GM23338 (cell line): ENCODE measurements at regions not wholly inside any gene's neighbourhood (a gene's known extent, or its start where the extent isn't known, plus 50 kb on each side); places are given as distances from the start of the nearest gene placed in this dataset.

Source experiments
- ATAC-seq: fragments of 200-7000 bp; cut with Tn5 transposase; 3 replicates; pipeline ENCODE4 v1.9.1; 2020
- DNase-seq: peaks from one replicate; pipeline ENCODE4 v3.0.0-alpha.2; 2015; ENCODE audit warnings: low spot score
- H2AFZ ChIP-seq: fragments of 200-600 bp; sonication (generic); 2 replicates; pipeline ENCODE4 v1.8.0; 2016; ENCODE audit warnings: antibody characterized with exemption, mild to moderate bottlenecking, moderate library complexity
- H3F3A ChIP-seq: fragments of 200-600 bp; sonication (generic); replicated peaks from 2 replicates; pipeline ENCODE4 v1.8.0; 2017; ENCODE audit warnings: antibody characterized with exemption, mixed run types, low read depth
- H3K27ac ChIP-seq: fragments of 200-600 bp; sonication (generic); 2 replicates; pipeline ENCODE4 v1.6.1; 2016; ENCODE audit warnings: low read depth
- H3K27me3 ChIP-seq: fragments of 200-600 bp; sonication (generic); 2 replicates; pipeline ENCODE4 v1.8.0; 2016; ENCODE audit warnings: mild to moderate bottlenecking, mixed run types, moderate library complexity; ENCODE audit not compliant: insufficient read depth
- H3K36me3 ChIP-seq: fragments of 200-600 bp; sonication (generic); 2 replicates; pipeline ENCODE4 v1.8.0; 2016; ENCODE audit warnings: mild to moderate bottlenecking; ENCODE audit not compliant: insufficient read depth
- H3K4me1 ChIP-seq: fragments of 200-600 bp; sonication (generic); 2 replicates; pipeline ENCODE4 v1.8.0; 2016; ENCODE audit warnings: mild to moderate bottlenecking, moderate library complexity; ENCODE audit not compliant: insufficient read depth
- H3K4me2 ChIP-seq: fragments of 200-600 bp; sonication (generic); 2 replicates; pipeline ENCODE4 v1.7.1; 2017; ENCODE audit warnings: mixed run types
- H3K4me3 ChIP-seq: fragments of 200-600 bp; sonication (generic); 2 replicates; pipeline ENCODE4 v1.6.1; 2016; ENCODE audit warnings: mixed run types
- H3K79me2 ChIP-seq: fragments of 200-600 bp; sonication (generic); replicated peaks from 2 replicates; pipeline ENCODE4 v1.8.0; 2017; ENCODE audit warnings: mild to moderate bottlenecking; ENCODE audit not compliant: insufficient read depth
- H3K9me2 ChIP-seq: fragments of 200-600 bp; sonication (generic); 2 replicates; pipeline ENCODE4 v1.8.0; 2017; ENCODE audit not compliant: insufficient read depth
- H4K20me1 ChIP-seq: fragments of 200-600 bp; sonication (generic); replicated peaks from 2 replicates; pipeline ENCODE4 v1.8.0; 2017; ENCODE audit warnings: mild to moderate bottlenecking; ENCODE audit not compliant: insufficient read depth
- H3K27ac Mint-ChIP-seq: 2 replicates; pipeline ENCODE4 v1.8.0; 2020; ENCODE audit warnings: inconsistent platforms, mild to moderate bottlenecking, moderate library complexity, mixed read lengths
- H3K27me3 Mint-ChIP-seq: 3 replicates; pipeline ENCODE4 v1.8.0; 2022; ENCODE audit warnings: low read depth, mild to moderate bottlenecking, moderate library complexity, mixed read lengths, inconsistent platforms; ENCODE audit not compliant: insufficient read depth, poor library complexity
- H3K36me3 Mint-ChIP-seq: 3 replicates; pipeline ENCODE4 v1.8.0; 2021; ENCODE audit warnings: low read depth, mild to moderate bottlenecking, inconsistent platforms, moderate library complexity, mixed read lengths
- H3K4me1 Mint-ChIP-seq: 3 replicates; pipeline ENCODE4 v1.8.0; 2020; ENCODE audit warnings: mild to moderate bottlenecking, inconsistent platforms, mixed read lengths
- H3K4me3 Mint-ChIP-seq: 3 replicates; pipeline ENCODE4 v1.8.0; 2021; ENCODE audit warnings: moderate library complexity, mild to moderate bottlenecking, inconsistent platforms, mixed read lengths
- H3K9me3 Mint-ChIP-seq: 3 replicates; pipeline ENCODE4 v1.8.0; 2020; ENCODE audit warnings: moderate library complexity, mild to moderate bottlenecking, inconsistent platforms, mixed read lengths
- CREB1 ChIP-seq: fragments of 250-450 bp; sonication (Bioruptor Pico); IDR thresholded peaks from 2 replicates; pipeline ENCODE4 v1.5.0; 2020; ENCODE audit warnings: low read depth, mild to moderate bottlenecking, moderate library complexity
- EZH2 ChIP-seq: fragments of 200-600 bp; sonication (generic); IDR thresholded peaks from one replicate; pipeline ENCODE4 v1.8.0; 2017; ENCODE audit warnings: antibody characterized with exemption, mild to moderate bottlenecking, low read depth; ENCODE audit not compliant: unreplicated experiment
- EZH2phosphoT487 ChIP-seq: fragments of 200-600 bp; sonication (generic); IDR thresholded peaks from one replicate; pipeline ENCODE4 v1.8.1; 2018; ENCODE audit warnings: antibody characterized with exemption; ENCODE audit not compliant: unreplicated experiment
- JUNB ChIP-seq: IDR thresholded peaks from one replicate; pipeline ENCODE4 v1.6.1; 2016; ENCODE audit warnings: antibody characterized with exemption; ENCODE audit not compliant: unreplicated experiment
- NANOG ChIP-seq: IDR thresholded peaks from 2 replicates; pipeline ENCODE4 v1.6.1; 2016; ENCODE audit warnings: antibody characterized with exemption, borderline replicate concordance
- POLR2AphosphoS5 ChIP-seq: IDR thresholded peaks from 2 replicates; pipeline ENCODE4 v1.6.1; 2016; ENCODE audit warnings: antibody characterized with exemption, low read depth
- STAT1 ChIP-seq: IDR thresholded peaks from one replicate; pipeline ENCODE4 v1.6.1; 2016; ENCODE audit warnings: antibody characterized with exemption; ENCODE audit not compliant: unreplicated experiment
- ZNF114 ChIP-seq: fragments of 250-450 bp; sonication (Bioruptor Pico); IDR thresholded peaks from 2 replicates; pipeline ENCODE4 v1.5.0; 2020; ENCODE audit warnings: mild to moderate bottlenecking, moderate library complexity
- ZNF331 ChIP-seq: fragments of 250-450 bp; sonication (Bioruptor Pico); IDR thresholded peaks from 2 replicates; pipeline ENCODE4 v1.5.0; 2020; ENCODE audit warnings: low read depth, mild to moderate bottlenecking, moderate library complexity
- TF ChIP-seq, protein P1 (sequence below), 2 experiments: fragments of 200-600 bp in 1 of 2; sonication (generic) in 1 of 2; conservative IDR thresholded peaks; 2 replicates each; pipeline versions ENCODE4 v1.5.1 to v1.6.1; 2016 to 2017; ENCODE audit warnings: antibody characterized with exemption in 2 of 2, low read depth in 2 of 2, mild to moderate bottlenecking in 2 of 2, moderate library complexity in 1 of 2
- TF ChIP-seq, protein P2 (sequence below): IDR thresholded peaks from one replicate; pipeline ENCODE4 v1.6.1; 2018; ENCODE audit warnings: antibody characterized with exemption; ENCODE audit not compliant: unreplicated experiment

DNA sequence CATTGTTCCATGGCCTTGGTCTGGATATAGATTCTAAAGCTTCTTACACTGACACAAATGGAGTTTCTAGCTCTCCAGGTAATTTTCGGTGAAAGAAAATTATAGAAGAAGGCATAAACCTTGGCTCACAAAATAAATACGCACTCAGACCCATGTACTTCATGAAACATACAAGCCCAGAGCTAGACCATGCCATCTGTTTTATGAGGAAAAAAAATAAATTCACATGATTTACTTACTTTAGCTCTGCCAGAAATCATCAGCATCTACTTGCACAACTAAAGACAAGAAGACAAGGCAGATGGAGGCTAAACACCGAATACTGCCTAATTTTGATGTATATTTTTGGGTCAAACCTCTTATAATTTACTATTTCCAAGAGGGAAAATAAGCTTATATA, 197.4 kb upstream of the KLF14 start (continued):
- TF ChIP-seq, protein P1, sequence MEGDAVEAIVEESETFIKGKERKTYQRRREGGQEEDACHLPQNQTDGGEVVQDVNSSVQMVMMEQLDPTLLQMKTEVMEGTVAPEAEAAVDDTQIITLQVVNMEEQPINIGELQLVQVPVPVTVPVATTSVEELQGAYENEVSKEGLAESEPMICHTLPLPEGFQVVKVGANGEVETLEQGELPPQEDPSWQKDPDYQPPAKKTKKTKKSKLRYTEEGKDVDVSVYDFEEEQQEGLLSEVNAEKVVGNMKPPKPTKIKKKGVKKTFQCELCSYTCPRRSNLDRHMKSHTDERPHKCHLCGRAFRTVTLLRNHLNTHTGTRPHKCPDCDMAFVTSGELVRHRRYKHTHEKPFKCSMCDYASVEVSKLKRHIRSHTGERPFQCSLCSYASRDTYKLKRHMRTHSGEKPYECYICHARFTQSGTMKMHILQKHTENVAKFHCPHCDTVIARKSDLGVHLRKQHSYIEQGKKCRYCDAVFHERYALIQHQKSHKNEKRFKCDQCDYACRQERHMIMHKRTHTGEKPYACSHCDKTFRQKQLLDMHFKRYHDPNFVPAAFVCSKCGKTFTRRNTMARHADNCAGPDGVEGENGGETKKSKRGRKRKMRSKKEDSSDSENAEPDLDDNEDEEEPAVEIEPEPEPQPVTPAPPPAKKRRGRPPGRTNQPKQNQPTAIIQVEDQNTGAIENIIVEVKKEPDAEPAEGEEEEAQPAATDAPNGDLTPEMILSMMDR (conservative IDR thresholded peaks at IDR 0.05; ENCODE audit: low read depth in 2 of 2) = no peak
- no peak for TF ChIP-seq STAT1
- no peak for TF ChIP-seq ZNF331 (CRISPR knock-in tag)
- TF ChIP-seq CREB1 (CRISPR knock-in tag) = no peak
- no peak for TF ChIP-seq EZH2
- no peak for TF ChIP-seq POLR2AphosphoS5
- TF ChIP-seq ZNF114 (CRISPR knock-in tag) = no peak

DNA sequence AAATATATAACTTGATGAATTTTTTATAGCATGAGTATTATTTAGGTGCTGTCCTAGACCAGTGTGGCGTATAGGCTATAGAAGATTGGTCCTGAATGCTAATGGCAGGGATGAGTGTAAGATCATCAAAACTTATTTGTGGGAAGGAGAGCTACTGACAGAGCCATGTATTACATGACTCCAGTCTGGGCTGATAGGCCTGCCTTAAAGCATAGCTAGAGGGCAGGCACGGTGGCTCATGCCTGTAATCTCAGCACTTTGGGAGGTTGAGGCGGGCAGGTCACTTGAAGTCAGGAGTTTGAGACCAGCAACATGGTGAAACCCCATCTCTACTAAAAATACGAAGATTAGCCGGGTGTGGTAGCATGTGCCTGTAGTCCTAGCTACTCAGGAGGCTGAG, 198.1 kb upstream of the KLF14 start:
- Mint-ChIP-seq H3K4me3 (no peak overlapping the region), H3K9me3 (no peaks in the 10 kb centered on the region), H3K4me1 (peaks cover 22% of the 10 kb centered on the region), H3K27me3 (peaks cover 13% of the 10 kb centered on the region), H3K27ac (no peak overlapping the region), H3K36me3 (no peaks in the 10 kb centered on the region; the same call in 2 of the 3 replicates)
- TF ChIP-seq ZNF331 (CRISPR knock-in tag) (no peak), JUNB (no peak)
- Histone ChIP-seq H3K4me3 (no peak overlapping the region), H3K4me2 (no peak overlapping the region), H2AFZ (no peak overlapping the region), H3K79me2 (peaks cover 5% of the 10 kb centered on the region; the same call in 1 of the 2 replicates), H3K4me1 (0 out of 2 replicates have a peak, but pooled peaks cover 4% of the 10 kb centered on the region), H3K27ac (no peak overlapping the region), H3K27me3 (no peaks in the 10 kb centered on the region), H4K20me1 (no peaks in the 10 kb centered on the region), H3K9me2 (no peaks in the 10 kb centered on the region), H3K36me3 (no peaks in the 10 kb centered on the region), H3F3A (no peaks in the 10 kb centered on the region)
- DNase-seq (no peak), ATAC-seq (no peak)

DNA sequence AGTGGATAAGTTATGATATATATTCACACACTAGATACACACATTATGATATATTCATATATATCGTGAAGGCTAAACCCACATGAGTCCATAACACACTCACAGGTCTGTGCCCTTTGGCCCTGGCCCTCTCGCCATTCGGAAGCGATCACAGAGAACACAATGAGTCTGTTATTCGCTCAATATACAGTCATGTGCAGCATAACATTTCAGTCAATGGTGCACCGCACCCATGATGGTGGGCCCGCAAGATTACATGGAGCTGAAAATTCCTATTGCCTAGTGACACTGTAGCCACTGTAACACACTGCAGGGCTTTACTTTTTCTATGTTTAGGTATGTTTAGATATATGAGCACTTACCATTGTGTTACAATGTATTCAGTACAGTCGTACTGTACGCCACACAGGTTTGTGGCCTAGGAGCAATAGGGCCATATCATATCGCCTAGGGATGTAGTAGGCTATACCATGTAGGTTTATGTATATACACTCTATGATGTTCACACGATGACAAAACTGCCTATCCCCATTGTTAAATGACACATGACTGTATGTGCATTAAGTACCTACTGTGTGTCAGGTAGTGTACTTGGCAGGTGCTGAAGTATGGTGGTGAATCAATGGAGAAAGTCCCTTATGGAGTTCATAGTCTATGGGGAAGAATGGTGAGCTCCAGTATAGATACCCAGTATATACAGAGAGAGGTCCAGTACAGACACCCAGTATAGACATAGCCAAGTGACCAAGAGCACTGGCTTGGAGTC, 198.8 kb upstream of the KLF14 start:
- Mint-ChIP-seq H3K36me3 (no peaks in the 10 kb centered on the region), H3K4me1 (peaks cover 15% of the 10 kb centered on the region; the same call in 2 of the 3 replicates), H3K4me3 (no peak overlapping the region), H3K9me3 (no peaks in the 10 kb centered on the region), H3K27ac (no peak overlapping the region), H3K27me3 (peaks cover 9% of the 10 kb centered on the region)
- Histone ChIP-seq H3F3A (no peaks in the 10 kb centered on the region), H3K9me2 (no peaks in the 10 kb centered on the region), H3K27me3 (no peaks in the 10 kb centered on the region), H4K20me1 (no peaks in the 10 kb centered on the region), H3K4me2 (no peak overlapping the region), H3K36me3 (no peaks in the 10 kb centered on the region), H2AFZ (no peak overlapping the region), H3K4me3 (no peak overlapping the region), H3K27ac (no peak overlapping the region), H3K4me1 (no peaks in the 10 kb centered on the region), H3K79me2 (peaks cover 11% of the 10 kb centered on the region; the same call in 1 of the 2 replicates)
- ATAC-seq (no peak), DNase-seq (no peak)
- TF ChIP-seq JUNB = no peak
- no peak for TF ChIP-seq CREB1 (CRISPR knock-in tag)
- TF ChIP-seq, protein P2, sequence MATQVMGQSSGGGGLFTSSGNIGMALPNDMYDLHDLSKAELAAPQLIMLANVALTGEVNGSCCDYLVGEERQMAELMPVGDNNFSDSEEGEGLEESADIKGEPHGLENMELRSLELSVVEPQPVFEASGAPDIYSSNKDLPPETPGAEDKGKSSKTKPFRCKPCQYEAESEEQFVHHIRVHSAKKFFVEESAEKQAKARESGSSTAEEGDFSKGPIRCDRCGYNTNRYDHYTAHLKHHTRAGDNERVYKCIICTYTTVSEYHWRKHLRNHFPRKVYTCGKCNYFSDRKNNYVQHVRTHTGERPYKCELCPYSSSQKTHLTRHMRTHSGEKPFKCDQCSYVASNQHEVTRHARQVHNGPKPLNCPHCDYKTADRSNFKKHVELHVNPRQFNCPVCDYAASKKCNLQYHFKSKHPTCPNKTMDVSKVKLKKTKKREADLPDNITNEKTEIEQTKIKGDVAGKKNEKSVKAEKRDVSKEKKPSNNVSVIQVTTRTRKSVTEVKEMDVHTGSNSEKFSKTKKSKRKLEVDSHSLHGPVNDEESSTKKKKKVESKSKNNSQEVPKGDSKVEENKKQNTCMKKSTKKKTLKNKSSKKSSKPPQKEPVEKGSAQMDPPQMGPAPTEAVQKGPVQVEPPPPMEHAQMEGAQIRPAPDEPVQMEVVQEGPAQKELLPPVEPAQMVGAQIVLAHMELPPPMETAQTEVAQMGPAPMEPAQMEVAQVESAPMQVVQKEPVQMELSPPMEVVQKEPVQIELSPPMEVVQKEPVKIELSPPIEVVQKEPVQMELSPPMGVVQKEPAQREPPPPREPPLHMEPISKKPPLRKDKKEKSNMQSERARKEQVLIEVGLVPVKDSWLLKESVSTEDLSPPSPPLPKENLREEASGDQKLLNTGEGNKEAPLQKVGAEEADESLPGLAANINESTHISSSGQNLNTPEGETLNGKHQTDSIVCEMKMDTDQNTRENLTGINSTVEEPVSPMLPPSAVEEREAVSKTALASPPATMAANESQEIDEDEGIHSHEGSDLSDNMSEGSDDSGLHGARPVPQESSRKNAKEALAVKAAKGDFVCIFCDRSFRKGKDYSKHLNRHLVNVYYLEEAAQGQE = no peak
- no peak for TF ChIP-seq ZNF331 (CRISPR knock-in tag)
- TF ChIP-seq EZH2 = no peak
- TF ChIP-seq, protein P1 (conservative IDR thresholded peaks at IDR 0.05; ENCODE audit: low read depth in 2 of 2) = no peak
- TF ChIP-seq EZH2phosphoT487 = no peak
- TF ChIP-seq POLR2AphosphoS5 = no peak
- TF ChIP-seq NANOG = no peak
